Fibroblast of skin of left biceps (primary cell): ENCODE measurements at regions not wholly inside any gene's neighbourhood (a gene's known extent, or its start where the extent isn't known, plus 50 kb on each side); places are given as distances from the start of the nearest gene placed in this dataset.
"Not testable (repeated sequence)": the region's sequence is repeated elsewhere in the genome, so short reads cannot be mapped to it uniquely, and the experiment has no call there.

Experiments used
- DNase-seq, 2 experiments: peaks; one replicate each; pipeline ENCODE4 v3.0.0-alpha.2; 2013; ENCODE audit warnings: low read depth in 2 of 2

GRCh38 chr12:83474369-83474768 lies 787.7 kb downstream of the TMTC2 start:
- no peak for DNase-seq

GRCh38 chr12:83473408-83474095 lies 786.8 kb downstream of the TMTC2 start:
- DNase-seq: peak; percentile 26 to 36

- no peak for DNase-seq
Measured at GRCh38 chr12:83472772-83473171, 786.1 kb downstream of the TMTC2 start.

- no peak for DNase-seq
Measured at GRCh38 chr12:83472350-83472749, 785.6 kb downstream of the TMTC2 start.

GRCh38 chr12:83471341-83471740 lies 784.6 kb downstream of the TMTC2 start:
- no peak for DNase-seq

GRCh38 chr12:83470749-83471148 lies 784.0 kb downstream of the TMTC2 start:
- DNase-seq: no peak

GRCh38 chr12:83468988-83469908 lies 782.5 kb downstream of the TMTC2 start:
- DNase-seq: no peak

GRCh38 chr12:83465632-83466031 lies 778.9 kb downstream of the TMTC2 start:
- no peak for DNase-seq

- DNase-seq: no peak
Measured at GRCh38 chr12:83462419-83462818, 775.7 kb downstream of the TMTC2 start.

- DNase-seq: no peak
Measured at GRCh38 chr12:83461336-83461935, 774.7 kb downstream of the TMTC2 start.

- DNase-seq: no peak
Measured at GRCh38 chr12:83451189-83451588, 764.5 kb downstream of the TMTC2 start.

- no peak for DNase-seq
Measured at GRCh38 chr12:83434600-83434999, 747.9 kb downstream of the TMTC2 start.

GRCh38 chr12:83432176-83432719 lies 745.5 kb downstream of the TMTC2 start:
- no peak for DNase-seq

- DNase-seq: not testable (repeated sequence)
Measured at GRCh38 chr12:83427586-83428136, 741.0 kb downstream of the TMTC2 start.

GRCh38 chr12:83414981-83415380 lies 728.3 kb downstream of the TMTC2 start:
- no peak for DNase-seq

GRCh38 chr12:83408851-83409250 lies 722.1 kb downstream of the TMTC2 start:
- no peak for DNase-seq

GRCh38 chr12:83408146-83408545 lies 721.4 kb downstream of the TMTC2 start:
- DNase-seq: no peak

GRCh38 chr12:83404521-83404920 lies 717.8 kb downstream of the TMTC2 start:
- no peak for DNase-seq

GRCh38 chr12:83390186-83390585 lies 703.5 kb downstream of the TMTC2 start:
- no peak for DNase-seq

GRCh38 chr12:83389237-83389996 lies 702.7 kb downstream of the TMTC2 start:
- no peak for DNase-seq

- DNase-seq: no peak
Measured at GRCh38 chr12:83388551-83388950, 701.8 kb downstream of the TMTC2 start.
